Naive thymus-derived CD8-positive, alpha-beta T cell (primary cell): ENCODE measurements at regions not wholly inside any gene's neighbourhood (a gene's known extent, or its start where the extent isn't known, plus 50 kb on each side); places are given as distances from the start of the nearest gene placed in this dataset.

Source experiments
- ATAC-seq, 2 donors: fragments of 150-1000 bp; cut with Tn5 transposase in 1 of 2; sonication (Bioruptor Pico), chemical (Tn5 transposase) in 1 of 2; 1 replicate in 1 of 2; 2 replicates in 1 of 2; pipeline ENCODE4 v1.10.0; 2021; ENCODE audit warnings: mild to moderate bottlenecking in 2 of 2, moderate library complexity in 2 of 2
- POLR2A ChIA-PET: fragments of 350-600 bp; sonication (Branson Sonifier 250); formaldehyde crosslinking; loops from one replicate; lab custom pipeline; 2021; ENCODE audit warnings: antibody characterized with exemption; lab: Charles Lee
- DNase-seq, 10 donors: peaks; one replicate each; pipeline versions ENCODE4 v3.0.0 to v3.0.0-alpha.2; 2020 to 2022
- H3K27ac Mint-ChIP-seq, 10 donors: one replicate each; pipeline ENCODE4 v1.8.0; 2020 to 2022; ENCODE audit warnings: mild to moderate bottlenecking in 10 of 10, mixed read lengths in 10 of 10, moderate library complexity in 4 of 10, inconsistent platforms in 1 of 10
- H3K27me3 Mint-ChIP-seq, 5 donors: one replicate each; pipeline ENCODE4 v1.8.0; 2021 to 2022; ENCODE audit warnings: mixed read lengths in 5 of 5
- H3K36me3 Mint-ChIP-seq, 3 donors: one replicate each; pipeline ENCODE4 v1.8.0; 2020 to 2022; ENCODE audit warnings: mixed read lengths in 3 of 3, mild to moderate bottlenecking in 2 of 3, inconsistent platforms in 1 of 3
- H3K4me1 Mint-ChIP-seq, 4 donors: one replicate each; pipeline ENCODE4 v1.8.0; 2021 to 2022; ENCODE audit warnings: mixed read lengths in 4 of 4
- H3K4me3 Mint-ChIP-seq, 10 donors: one replicate each; pipeline ENCODE4 v1.8.0; 2020 to 2022; ENCODE audit warnings: mild to moderate bottlenecking in 10 of 10, mixed read lengths in 10 of 10, moderate library complexity in 6 of 10, inconsistent platforms in 1 of 10
- H3K9me3 Mint-ChIP-seq, 9 donors: one replicate each; pipeline ENCODE4 v1.8.0; 2020 to 2022; ENCODE audit warnings: mixed read lengths in 9 of 9, mild to moderate bottlenecking in 3 of 9, inconsistent platforms in 1 of 9, moderate library complexity in 1 of 9

DNA sequence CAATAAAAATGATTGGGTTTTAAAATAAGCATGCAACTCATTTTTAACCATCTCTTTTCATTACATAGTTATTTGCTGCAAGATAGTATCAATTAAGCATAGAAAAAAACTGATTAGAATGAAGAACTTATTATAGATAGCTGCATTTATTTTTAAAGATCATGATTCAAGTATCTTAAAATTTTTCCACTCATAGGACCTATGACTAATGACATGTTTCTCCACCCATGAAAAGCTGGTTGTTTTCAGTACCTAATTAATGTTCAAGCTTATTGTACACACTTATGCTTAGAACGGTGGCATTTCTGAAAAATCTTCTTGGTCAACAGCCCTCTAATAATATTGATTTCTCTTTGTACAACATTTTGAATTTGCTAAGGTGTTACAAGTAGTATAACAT, 193.5 kb upstream of the PITX2 start:
- peaks cover 0 to 5% (median 0%) of the 10 kb centered on the region in 5 donors for H3K27me3 Mint-ChIP-seq
- no peaks in the 10 kb centered on the region for H3K36me3 Mint-ChIP-seq
- no peak for DNase-seq
- POLR2A ChIA-PET: no interaction called here
- no peak overlapping the region for H3K27ac Mint-ChIP-seq
- H3K4me3 Mint-ChIP-seq: no peak overlapping the region
- H3K4me1 Mint-ChIP-seq: no peaks in the 10 kb centered on the region
- H3K9me3 Mint-ChIP-seq: peaks cover 0 to 11% (median 0%) of the 10 kb centered on the region in 9 donors
- ATAC-seq: no peak

DNA sequence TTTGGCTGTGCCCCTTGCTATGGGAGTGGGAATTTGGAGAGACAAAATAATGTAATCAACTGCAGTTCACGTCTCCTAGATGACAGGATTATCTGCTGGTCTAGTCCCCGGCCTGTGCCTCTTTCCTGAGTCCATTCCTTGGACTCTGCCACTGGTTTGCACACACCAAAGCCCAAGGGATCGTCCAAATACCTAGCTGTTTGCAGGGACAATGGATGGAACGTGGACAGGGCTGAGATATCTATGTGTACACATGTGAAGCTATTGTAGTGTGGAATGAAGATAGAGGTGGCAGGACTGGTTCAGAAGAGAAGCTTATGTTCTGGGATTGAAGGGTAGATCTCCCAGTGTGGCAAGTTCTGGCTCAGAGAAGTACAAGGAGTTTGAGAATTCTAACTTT, 198.3 kb upstream of the PITX2 start:
- POLR2A ChIA-PET: no interaction called here
- no peaks in the 10 kb centered on the region for H3K27me3 Mint-ChIP-seq
- H3K4me1 Mint-ChIP-seq: no peaks in the 10 kb centered on the region
- DNase-seq: no peak
- no peak overlapping the region for H3K4me3 Mint-ChIP-seq
- no peak for ATAC-seq
- peaks cover 0 to 3% (median under 1%) of the 10 kb centered on the region in 9 donors for H3K9me3 Mint-ChIP-seq
- no peaks in the 10 kb centered on the region for H3K36me3 Mint-ChIP-seq
- H3K27ac Mint-ChIP-seq: no peak overlapping the region

DNA sequence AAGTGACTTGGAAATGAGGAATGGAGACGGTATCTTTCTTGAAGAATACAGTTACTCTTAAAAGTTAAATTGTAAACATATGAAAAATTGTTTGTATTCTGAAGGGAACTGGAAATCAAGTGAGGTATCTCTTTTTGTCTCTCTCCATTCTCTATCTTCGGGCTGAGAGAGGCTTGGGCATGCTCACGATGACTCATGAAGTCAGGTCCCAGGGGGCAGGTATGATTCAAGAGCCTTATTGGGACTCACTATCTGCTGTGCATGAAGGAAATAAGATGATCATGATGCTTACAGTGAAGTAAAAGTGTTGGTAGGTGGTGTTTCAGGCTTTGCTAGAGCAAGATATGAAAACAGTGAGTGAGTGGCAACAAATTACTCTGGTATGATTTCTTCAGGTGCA, 200.4 kb upstream of the PITX2 start:
- no peak for DNase-seq
- ATAC-seq: no peak
- no peaks in the 10 kb centered on the region for H3K36me3 Mint-ChIP-seq
- POLR2A ChIA-PET: no interaction called here
- no peaks in the 10 kb centered on the region for H3K4me1 Mint-ChIP-seq
- H3K4me3 Mint-ChIP-seq: no peak overlapping the region
- no peaks in the 10 kb centered on the region for H3K27me3 Mint-ChIP-seq
- peaks cover 0 to 8% (median 2%) of the 10 kb centered on the region in 9 donors for H3K9me3 Mint-ChIP-seq
- H3K27ac Mint-ChIP-seq: no peak overlapping the region

DNA sequence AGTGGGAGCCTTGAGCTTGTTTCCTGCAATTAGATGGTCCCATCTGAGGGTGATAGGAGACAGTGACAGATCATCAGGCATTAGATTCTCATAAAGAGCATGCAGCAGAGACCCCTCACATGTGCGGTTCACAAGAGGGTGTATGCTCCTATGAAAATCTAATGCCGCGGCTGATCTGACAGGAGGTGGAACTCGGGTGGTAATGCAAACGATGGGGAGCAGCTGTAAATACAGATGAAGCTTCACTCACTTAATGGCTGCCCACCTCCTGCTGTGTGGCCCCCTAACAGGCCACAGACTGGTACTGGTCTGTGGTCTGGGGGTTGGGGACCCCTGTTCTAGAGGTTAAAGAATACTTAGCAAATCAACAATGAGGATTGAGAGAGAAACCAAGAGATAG, 201.5 kb upstream of the PITX2 start:
- ATAC-seq (no peak), DNase-seq (no peak)
- H3K4me1 Mint-ChIP-seq: no peaks in the 10 kb centered on the region
- H3K27ac Mint-ChIP-seq: no peak overlapping the region
- H3K4me3 Mint-ChIP-seq: no peak overlapping the region
- H3K36me3 Mint-ChIP-seq: no peaks in the 10 kb centered on the region
- POLR2A ChIA-PET: no interaction called here
- H3K9me3 Mint-ChIP-seq: peaks cover 0 to 12% (median 2%) of the 10 kb centered on the region in 9 donors
- no peaks in the 10 kb centered on the region for H3K27me3 Mint-ChIP-seq

DNA sequence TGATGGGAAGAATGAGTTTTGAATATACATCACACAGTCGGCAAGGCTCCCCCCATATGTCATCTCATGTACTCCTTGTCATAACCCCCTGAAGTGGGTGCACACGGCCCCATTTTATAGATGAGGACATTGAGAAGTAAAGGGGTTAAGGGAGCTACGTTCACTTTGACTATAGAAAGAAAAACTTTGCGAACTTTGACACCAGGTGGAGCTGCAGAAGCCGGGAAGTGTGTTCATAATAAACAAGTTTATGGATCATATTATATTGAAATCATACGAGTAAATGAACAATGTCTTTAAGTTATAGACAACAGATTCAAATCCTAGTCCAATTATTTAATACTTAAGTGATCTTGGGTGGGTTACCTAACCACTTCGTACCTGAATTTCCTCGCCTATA, 203.8 kb upstream of the PITX2 start:
- DNase-seq: no peak
- H3K9me3 Mint-ChIP-seq: peaks cover 0 to 13% (median 2%) of the 10 kb centered on the region in 9 donors
- no peak overlapping the region for H3K4me3 Mint-ChIP-seq
- POLR2A ChIA-PET: no interaction called here
- H3K36me3 Mint-ChIP-seq: no peaks in the 10 kb centered on the region
- ATAC-seq: no peak
- no peaks in the 10 kb centered on the region for H3K4me1 Mint-ChIP-seq
- no peak overlapping the region for H3K27ac Mint-ChIP-seq
- no peaks in the 10 kb centered on the region for H3K27me3 Mint-ChIP-seq

DNA sequence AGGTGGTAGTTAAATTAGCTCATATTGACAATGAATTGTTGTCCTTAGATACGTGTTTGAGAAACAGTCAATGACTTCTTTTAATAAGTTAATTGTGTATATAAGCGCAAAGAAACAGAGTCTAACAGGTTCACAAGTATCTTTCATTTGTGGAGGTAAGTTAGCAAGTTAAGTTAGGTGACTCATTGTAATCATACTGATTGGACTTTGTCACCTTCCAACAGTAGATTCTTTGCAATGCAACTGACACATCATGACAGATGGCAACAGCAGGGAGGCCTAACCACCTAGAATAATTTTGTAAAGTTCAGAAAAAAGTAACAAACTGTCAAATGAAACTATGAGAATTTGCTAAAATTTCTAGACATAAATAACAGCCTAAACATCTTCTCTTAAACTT, 207.6 kb upstream of the PITX2 start:
- Mint-ChIP-seq H3K27ac (no peak overlapping the region), H3K4me1 (no peaks in the 10 kb centered on the region), H3K27me3 (no peaks in the 10 kb centered on the region), H3K4me3 (no peak overlapping the region), H3K36me3 (no peaks in the 10 kb centered on the region), H3K9me3 (peaks cover 0 to 10% (median 2%) of the 10 kb centered on the region in 9 donors)
- no peak for DNase-seq
- POLR2A ChIA-PET: no interaction called here
- ATAC-seq: no peak

DNA sequence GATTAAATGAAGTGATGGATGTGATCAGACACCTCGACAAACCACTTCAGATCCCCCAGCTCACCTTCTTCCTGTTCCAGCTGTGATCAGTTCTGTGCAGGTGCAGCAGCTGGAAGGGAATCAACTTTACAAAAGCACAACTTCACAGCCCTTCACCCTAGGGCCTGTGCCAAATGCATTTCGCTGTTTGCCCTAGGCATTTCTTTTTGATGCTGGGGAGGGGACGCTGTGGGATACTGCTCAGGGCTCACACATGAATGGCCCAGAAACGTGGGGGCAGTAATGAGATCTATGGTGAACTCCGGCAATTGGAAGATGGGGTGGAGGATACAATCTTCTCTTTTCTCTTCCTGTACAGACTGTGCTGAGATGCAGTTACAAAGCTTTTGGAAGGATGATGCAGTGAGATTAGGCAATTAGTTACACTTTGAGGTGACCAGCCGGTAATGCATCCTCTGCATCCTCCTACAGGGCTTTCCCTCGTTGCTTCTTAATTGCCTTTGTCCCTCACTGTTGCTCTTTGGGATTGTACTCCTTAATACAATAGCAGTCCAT, 215.1 kb upstream of the PITX2 start:
- Mint-ChIP-seq H3K27ac (no peak overlapping the region), H3K4me1 (no peaks in the 10 kb centered on the region), H3K9me3 (peaks cover 0 to 3% (median 0%) of the 10 kb centered on the region in 9 donors), H3K27me3 (no peaks in the 10 kb centered on the region), H3K4me3 (no peak overlapping the region), H3K36me3 (no peaks in the 10 kb centered on the region)
- no peak for DNase-seq
- POLR2A ChIA-PET: no interaction called here
- ATAC-seq: no peak

DNA sequence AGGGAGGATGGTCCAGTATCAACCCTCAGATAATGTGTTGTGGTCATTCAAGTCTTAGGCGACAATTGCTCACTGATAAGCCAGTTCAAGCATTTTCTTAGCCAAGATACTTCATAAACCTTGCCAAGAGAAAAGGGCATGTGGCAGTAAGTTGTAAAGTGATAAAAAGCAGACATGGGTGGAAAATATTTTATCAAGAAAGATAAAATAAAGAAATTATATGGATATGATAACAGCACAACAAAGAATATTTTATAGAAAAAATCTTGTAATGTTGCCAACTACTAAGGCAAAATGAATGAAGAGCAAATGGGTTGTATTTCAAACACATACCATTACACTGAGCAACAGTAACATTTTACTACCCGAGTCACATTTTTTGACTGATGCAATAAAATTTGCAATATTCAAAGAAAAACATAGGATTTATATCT, 217.4 kb upstream of the PITX2 start:
- POLR2A ChIA-PET: no interaction called here
- no peak overlapping the region for H3K27ac Mint-ChIP-seq
- H3K9me3 Mint-ChIP-seq: peaks cover 0 to 6% (median 0%) of the 10 kb centered on the region in 9 donors
- no peak for ATAC-seq
- H3K4me1 Mint-ChIP-seq: no peaks in the 10 kb centered on the region
- no peaks in the 10 kb centered on the region for H3K27me3 Mint-ChIP-seq
- no peaks in the 10 kb centered on the region for H3K36me3 Mint-ChIP-seq
- no peak for DNase-seq
- H3K4me3 Mint-ChIP-seq: no peak overlapping the region

DNA sequence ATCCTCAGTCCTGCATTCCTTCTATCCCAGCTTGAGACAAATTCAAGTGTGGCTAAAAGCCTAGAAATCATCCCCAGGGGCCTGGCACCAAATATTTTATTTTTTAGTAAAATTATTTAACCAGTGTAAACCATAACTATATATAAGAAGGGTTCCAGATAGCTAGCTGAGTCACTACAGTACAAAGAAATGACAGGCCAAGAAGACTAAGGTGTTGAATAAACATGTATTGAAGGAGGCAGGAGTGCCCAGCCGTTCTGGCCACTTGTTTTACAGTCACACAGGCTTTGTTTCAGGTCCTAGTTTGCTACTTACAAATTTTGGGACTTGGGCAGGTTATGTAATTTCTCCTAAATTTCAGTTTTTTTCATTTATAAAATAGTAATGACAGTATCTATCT, 225.9 kb upstream of the PITX2 start:
- no peak for ATAC-seq
- H3K9me3 Mint-ChIP-seq: peaks cover 0 to 6% (median 0%) of the 10 kb centered on the region in 9 donors
- POLR2A ChIA-PET: no interaction called here
- H3K27me3 Mint-ChIP-seq: no peaks in the 10 kb centered on the region
- no peak overlapping the region for H3K27ac Mint-ChIP-seq
- no peaks in the 10 kb centered on the region for H3K36me3 Mint-ChIP-seq
- no peaks in the 10 kb centered on the region for H3K4me1 Mint-ChIP-seq
- no peak for DNase-seq
- no peak overlapping the region for H3K4me3 Mint-ChIP-seq

DNA sequence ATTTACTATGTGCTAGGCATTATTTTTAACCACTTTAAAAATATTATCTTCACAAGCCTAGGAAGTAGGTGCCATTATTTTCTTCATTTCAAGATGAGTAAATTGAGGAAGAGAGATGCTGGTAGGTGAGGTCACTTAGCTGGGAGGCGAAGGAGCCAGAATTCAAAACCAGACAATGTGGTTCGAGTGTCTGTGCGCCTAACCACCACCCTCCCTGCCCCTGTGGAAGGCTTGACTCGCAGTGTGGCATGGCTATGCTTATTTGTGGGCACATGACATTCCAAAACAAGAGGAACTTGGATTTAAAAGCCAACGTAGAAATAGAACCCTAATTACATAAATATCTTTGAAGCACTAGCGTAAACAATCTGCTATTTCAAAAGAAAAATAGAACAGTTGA, 226.6 kb upstream of the PITX2 start:
- no peaks in the 10 kb centered on the region for H3K27me3 Mint-ChIP-seq
- H3K36me3 Mint-ChIP-seq: no peaks in the 10 kb centered on the region
- H3K9me3 Mint-ChIP-seq: peaks cover 0 to under 1% (median 0%) of the 10 kb centered on the region in 9 donors
- no peak for DNase-seq
- H3K27ac Mint-ChIP-seq: no peak overlapping the region
- H3K4me3 Mint-ChIP-seq: no peak overlapping the region
- ATAC-seq: no peak
- POLR2A ChIA-PET: no interaction called here
- H3K4me1 Mint-ChIP-seq: no peaks in the 10 kb centered on the region

DNA sequence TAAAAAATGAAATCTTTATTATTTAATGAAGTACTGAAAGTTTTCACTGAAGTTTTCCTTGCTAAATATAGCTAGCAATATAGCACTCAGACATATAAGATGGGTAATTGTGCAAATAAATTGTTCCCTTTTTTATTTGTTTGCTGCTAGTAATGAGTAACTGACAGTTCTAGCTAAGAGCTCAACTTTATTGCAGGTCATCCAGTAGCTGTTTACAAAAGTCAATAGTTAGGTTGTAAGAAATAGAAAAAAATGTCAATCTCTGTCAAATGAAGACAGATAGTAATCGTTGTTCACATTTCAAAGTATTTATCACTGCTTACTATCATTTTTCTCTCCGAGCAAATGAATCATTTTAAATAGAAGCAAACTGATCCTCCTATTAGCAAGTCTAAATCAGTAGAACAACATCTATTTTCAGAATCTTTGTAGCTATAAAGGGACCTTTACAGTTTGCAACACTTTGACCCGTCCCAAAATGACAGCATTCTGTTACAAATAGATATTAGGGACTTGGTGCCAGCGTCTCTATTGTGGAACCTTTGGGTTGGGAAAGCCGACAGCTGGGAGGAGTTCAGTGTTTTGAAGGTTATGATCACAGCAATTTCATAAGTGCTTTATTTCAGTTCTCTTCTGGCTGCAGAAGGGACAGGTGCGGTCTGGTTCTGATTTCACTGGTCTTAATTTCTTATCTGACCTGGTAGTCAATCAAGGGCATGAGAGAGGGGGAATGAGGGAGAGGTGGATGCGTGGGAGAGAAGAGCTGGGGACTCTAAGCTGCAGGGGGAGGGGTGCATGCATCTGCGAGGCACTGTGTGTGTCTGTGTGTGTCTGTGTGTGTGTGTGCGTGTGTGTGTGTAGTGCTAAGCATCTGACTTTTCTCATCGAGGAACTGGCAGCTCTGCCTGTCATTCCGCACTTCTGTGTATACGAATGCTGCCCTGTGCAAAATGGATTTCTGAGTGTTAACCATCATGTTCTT, 227.9 kb upstream of the PITX2 start:
- Mint-ChIP-seq H3K27ac (no peak overlapping the region), H3K4me1 (no peaks in the 10 kb centered on the region), H3K4me3 (no peak overlapping the region), H3K27me3 (no peaks in the 10 kb centered on the region), H3K9me3 (no peaks in the 10 kb centered on the region), H3K36me3 (no peaks in the 10 kb centered on the region)
- ATAC-seq: no peak
- no peak for DNase-seq
- POLR2A ChIA-PET: no interaction called here

DNA sequence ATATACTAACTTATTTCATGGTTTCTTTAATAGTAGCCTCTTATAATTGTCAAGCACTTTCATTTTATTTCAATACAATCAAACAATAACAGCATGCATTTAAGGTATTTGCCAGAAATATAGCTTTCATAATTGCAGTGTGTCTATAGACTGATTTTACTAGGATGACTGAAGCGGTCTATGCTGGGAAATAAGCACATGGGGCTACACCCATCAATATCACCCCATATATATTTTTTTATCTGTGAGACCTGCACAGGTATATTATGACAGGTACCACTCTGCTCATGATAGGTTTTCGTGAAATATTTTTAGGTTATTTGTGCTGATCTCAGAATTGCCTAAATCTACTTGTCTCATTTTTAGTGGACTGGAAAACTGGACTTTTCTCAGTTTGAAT, 229.1 kb upstream of the PITX2 start:
- H3K4me3 Mint-ChIP-seq: no peak overlapping the region
- no peaks in the 10 kb centered on the region for H3K9me3 Mint-ChIP-seq
- no peaks in the 10 kb centered on the region for H3K27me3 Mint-ChIP-seq
- H3K27ac Mint-ChIP-seq: no peak overlapping the region
- POLR2A ChIA-PET: no interaction called here
- H3K36me3 Mint-ChIP-seq: no peaks in the 10 kb centered on the region
- H3K4me1 Mint-ChIP-seq: no peaks in the 10 kb centered on the region
- no peak for ATAC-seq
- DNase-seq: no peak

DNA sequence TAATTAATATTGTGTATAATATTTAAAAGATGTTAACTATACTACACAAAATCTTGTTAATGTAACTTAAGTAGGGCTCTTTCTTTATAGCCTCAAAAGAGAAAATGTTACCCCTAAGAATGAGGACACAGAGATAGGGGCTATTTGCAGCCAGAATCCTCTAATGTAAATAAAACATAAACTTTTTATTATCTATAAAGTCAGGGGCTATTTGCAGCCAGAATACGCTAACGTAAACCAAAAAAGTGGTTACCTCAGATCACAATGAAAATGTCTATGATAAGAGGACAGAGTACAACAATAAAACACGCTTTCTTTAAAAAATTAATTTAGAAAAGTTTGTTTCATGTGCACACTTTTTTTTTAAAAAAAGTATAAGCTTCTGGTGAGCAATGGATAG, 229.9 kb upstream of the PITX2 start:
- Mint-ChIP-seq H3K4me1 (no peaks in the 10 kb centered on the region), H3K27ac (no peak overlapping the region), H3K9me3 (no peaks in the 10 kb centered on the region), H3K27me3 (no peaks in the 10 kb centered on the region), H3K4me3 (no peak overlapping the region), H3K36me3 (no peaks in the 10 kb centered on the region)
- POLR2A ChIA-PET: no interaction called here
- DNase-seq: no peak
- no peak for ATAC-seq
